Osteoblast (primary cell): ENCODE measurements at regions not wholly inside any gene's neighbourhood (a gene's known extent, or its start where the extent isn't known, plus 50 kb on each side); places are given as distances from the start of the nearest gene placed in this dataset.

Source experiments
- DNase-seq: peaks from one replicate; pipeline ENCODE4 v3.0.0; 2011; ENCODE audit warnings: low spot score, mixed read lengths; ENCODE audit not compliant: insufficient read length; ENCODE audit errors: missing footprints
- H2AFZ ChIP-seq: 2 replicates; pipeline ENCODE4 v1.6.0; 2011; ENCODE audit warnings: mild to moderate bottlenecking, low read length
- H3K27ac ChIP-seq: 2 replicates; pipeline ENCODE4 v1.5.1; 2011; ENCODE audit warnings: mild to moderate bottlenecking, low read depth, low read length, moderate library complexity
- H3K27me3 ChIP-seq: 2 replicates; pipeline ENCODE4 v1.6.0; 2012; ENCODE audit warnings: mild to moderate bottlenecking, control low read depth, inconsistent platforms, low read length, moderate library complexity; ENCODE audit not compliant: insufficient read depth
- H3K36me3 ChIP-seq: 2 replicates; pipeline ENCODE4 v1.5.1; 2011; ENCODE audit warnings: mild to moderate bottlenecking, low read length, control low read depth, moderate library complexity; ENCODE audit not compliant: insufficient read depth
- H3K4me1 ChIP-seq: 2 replicates; pipeline ENCODE4 v1.5.1; 2011; ENCODE audit warnings: mild to moderate bottlenecking, low read length, control low read depth, moderate library complexity; ENCODE audit not compliant: insufficient read depth
- H3K4me2 ChIP-seq: 2 replicates; pipeline ENCODE4 v1.6.0; 2011; ENCODE audit warnings: mild to moderate bottlenecking, low read length; ENCODE audit not compliant: insufficient read depth
- H3K4me3 ChIP-seq: fragments of 200-600 bp; sonication (generic); 3 replicates; pipeline ENCODE4 v1.5.1; 2012; ENCODE audit warnings: mild to moderate bottlenecking, low read length, inconsistent platforms; ENCODE audit not compliant: insufficient read depth
- H3K79me2 ChIP-seq: 2 replicates; pipeline ENCODE4 v1.6.0; 2012; ENCODE audit warnings: mild to moderate bottlenecking, low read length, control low read depth, inconsistent platforms; ENCODE audit not compliant: insufficient read depth
- H3K9me3 ChIP-seq: 2 replicates; pipeline ENCODE4 v1.5.1; 2011; ENCODE audit warnings: low read depth, low read length, control low read depth
- H4K20me1 ChIP-seq: 2 replicates; pipeline ENCODE4 v1.6.0; 2012; ENCODE audit warnings: mild to moderate bottlenecking, low read length, control low read depth; ENCODE audit not compliant: insufficient read depth
- CTCF ChIP-seq: IDR thresholded peaks from 2 replicates; pipeline ENCODE4 v1.5.1; 2011; ENCODE audit warnings: mild to moderate bottlenecking, low read depth, low read length, moderate library complexity; ENCODE audit errors: extremely low read depth

- TF ChIP-seq CTCF = no peak
- Histone ChIP-seq H3K9me3 (no peaks in the 10 kb centered on the region), H3K36me3 (no peaks in the 10 kb centered on the region), H3K4me3 (no peak overlapping the region), H3K27ac (no peak overlapping the region), H2AFZ (no peak overlapping the region), H3K27me3 (no peaks in the 10 kb centered on the region), H3K79me2 (no peaks in the 10 kb centered on the region), H4K20me1 (no peaks in the 10 kb centered on the region), H3K4me1 (no peaks in the 10 kb centered on the region), H3K4me2 (no peak overlapping the region)
- no peak for DNase-seq
Measured at GRCh38 chr18:40558706-40559392, 1396.2 kb upstream of the PIK3C3 start.

GRCh38 chr18:40555914-40556313 lies 1399.1 kb upstream of the PIK3C3 start:
- Histone ChIP-seq H3K79me2 (no peaks in the 10 kb centered on the region), H3K4me2 (no peak overlapping the region), H4K20me1 (no peaks in the 10 kb centered on the region), H3K36me3 (no peaks in the 10 kb centered on the region), H3K4me1 (no peaks in the 10 kb centered on the region), H2AFZ (no peak overlapping the region), H3K4me3 (no peak overlapping the region), H3K27me3 (no peaks in the 10 kb centered on the region), H3K27ac (no peak overlapping the region), H3K9me3 (no peaks in the 10 kb centered on the region)
- no peak for DNase-seq
- no peak for TF ChIP-seq CTCF

GRCh38 chr18:40553029-40553428 lies 1402.0 kb upstream of the PIK3C3 start:
- no peak for DNase-seq
- Histone ChIP-seq H3K4me1 (no peaks in the 10 kb centered on the region), H3K79me2 (no peaks in the 10 kb centered on the region), H4K20me1 (no peaks in the 10 kb centered on the region), H3K4me3 (no peak overlapping the region), H3K27me3 (no peaks in the 10 kb centered on the region), H2AFZ (no peak overlapping the region), H3K36me3 (no peaks in the 10 kb centered on the region), H3K27ac (no peak overlapping the region), H3K9me3 (no peaks in the 10 kb centered on the region), H3K4me2 (no peak overlapping the region)
- no peak for TF ChIP-seq CTCF

- no peaks in the 10 kb centered on the region for H3K27me3 ChIP-seq
- DNase-seq = no peak
- no peaks in the 10 kb centered on the region for H4K20me1 ChIP-seq
- no peaks in the 10 kb centered on the region for H3K4me1 ChIP-seq
- TF ChIP-seq CTCF = no peak
- no peak overlapping the region for H3K4me2 ChIP-seq
- no peaks in the 10 kb centered on the region for H3K36me3 ChIP-seq
- no peaks in the 10 kb centered on the region for H3K9me3 ChIP-seq
- no peak overlapping the region for H2AFZ ChIP-seq
- no peak overlapping the region for H3K27ac ChIP-seq
- H3K4me3 ChIP-seq = no peak overlapping the region
- H3K79me2 ChIP-seq = no peaks in the 10 kb centered on the region
Measured at GRCh38 chr18:40546875-40547274, 1408.2 kb upstream of the PIK3C3 start.
